SK-N-SH treated with all-trans-retinoic acid at 6 μM for 48 hours (cell line): ENCODE measurements at regions not wholly inside any gene's neighbourhood (a gene's known extent, or its start where the extent isn't known, plus 50 kb on each side); places are given as distances from the start of the nearest gene placed in this dataset.

ENCODE experiments used
- ATAC-seq: fragments of 200-7000 bp; cut with Tn5 transposase; 3 replicates; pipeline ENCODE4 v1.9.1; 2020; ENCODE audit warnings: mild to moderate bottlenecking, moderate library complexity
- ARNTL ChIP-seq: fragments of 450-650 bp; formaldehyde crosslinking; IDR thresholded peaks from 2 replicates; pipeline ENCODE4 v1.5.0; 2020; ENCODE audit warnings: low read depth, mild to moderate bottlenecking, moderate library complexity, borderline replicate concordance
- CREB5 ChIP-seq: fragments of 250-450 bp; sonication (Bioruptor Pico); IDR thresholded peaks from 2 replicates; pipeline ENCODE4 v1.5.1; 2020; ENCODE audit warnings: low read depth, mild to moderate bottlenecking, moderate library complexity
- CSDC2 ChIP-seq: fragments of 250-450 bp; sonication (Bioruptor Pico); IDR thresholded peaks from 2 replicates; pipeline ENCODE4 v1.5.0; 2020; ENCODE audit warnings: mild to moderate bottlenecking, moderate library complexity
- CSRNP3 ChIP-seq: fragments of 250-450 bp; sonication (Bioruptor Pico); IDR thresholded peaks from 2 replicates; pipeline ENCODE4 v1.5.1; 2021; ENCODE audit warnings: mild to moderate bottlenecking, moderate library complexity
- GLIS3 ChIP-seq: fragments of 250-450 bp; sonication (Bioruptor Pico); IDR thresholded peaks from 2 replicates; pipeline ENCODE4 v1.5.0; 2020; ENCODE audit warnings: mild to moderate bottlenecking, moderate library complexity
- ISL1 ChIP-seq: fragments of 250-450 bp; sonication (Bioruptor Pico); IDR thresholded peaks from 2 replicates; pipeline ENCODE4 v2.1.2; 2022; ENCODE audit warnings: mild to moderate bottlenecking, moderate library complexity
- OSR1 ChIP-seq: fragments of 250-450 bp; sonication (Bioruptor Pico); IDR thresholded peaks from 2 replicates; pipeline ENCODE4 v1.8.0; 2022; ENCODE audit warnings: moderate library complexity, mild to moderate bottlenecking, inconsistent platforms
- PPARA ChIP-seq: fragments of 250-450 bp; sonication (Bioruptor Pico); IDR thresholded peaks from 2 replicates; pipeline ENCODE4 v1.5.0; 2020; ENCODE audit warnings: mild to moderate bottlenecking, borderline replicate concordance
- RARB ChIP-seq: fragments of 250-450 bp; sonication (Bioruptor Pico); IDR thresholded peaks from 2 replicates; pipeline ENCODE4 v1.8.0; 2021; ENCODE audit warnings: mild to moderate bottlenecking, moderate library complexity
- SNAI2 ChIP-seq: fragments of 250-450 bp; sonication (Bioruptor Pico); IDR thresholded peaks from 2 replicates; pipeline ENCODE4 v1.5.0; 2020; ENCODE audit warnings: mild to moderate bottlenecking, moderate library complexity
- TCF4 ChIP-seq: fragments of 250-450 bp; sonication (Bioruptor Pico); IDR thresholded peaks from 2 replicates; pipeline ENCODE4 v1.8.0; 2021; ENCODE audit warnings: mild to moderate bottlenecking, moderate library complexity, borderline replicate concordance
- TOX ChIP-seq: fragments of 250-450 bp; sonication (Bioruptor Pico); IDR thresholded peaks from 2 replicates; pipeline ENCODE4 v1.8.0; 2021; ENCODE audit warnings: mild to moderate bottlenecking, moderate library complexity, borderline replicate concordance
- TSHZ2 ChIP-seq: fragments of 250-450 bp; sonication (Bioruptor Pico); IDR thresholded peaks from 2 replicates; pipeline ENCODE4 v1.5.0; 2020; ENCODE audit warnings: mild to moderate bottlenecking, moderate library complexity
- ZC3H10 ChIP-seq: fragments of 250-450 bp; sonication (Bioruptor Pico); IDR thresholded peaks from 2 replicates; pipeline ENCODE4 v1.5.1; 2021; ENCODE audit warnings: mild to moderate bottlenecking, moderate library complexity
- ZFP3 ChIP-seq: fragments of 250-450 bp; sonication (Bioruptor Pico); IDR thresholded peaks from 2 replicates; pipeline ENCODE4 v1.5.0; 2020; ENCODE audit warnings: mild to moderate bottlenecking, moderate library complexity
- ZFP30 ChIP-seq: fragments of 450-650 bp; formaldehyde crosslinking; IDR thresholded peaks from 2 replicates; pipeline ENCODE4 v1.5.0; 2022; ENCODE audit warnings: mild to moderate bottlenecking, moderate library complexity
- ZNF8 ChIP-seq: fragments of 450-650 bp; formaldehyde crosslinking; IDR thresholded peaks from 2 replicates; pipeline ENCODE4 v1.5.0; 2020; ENCODE audit warnings: mild to moderate bottlenecking, moderate library complexity
- TF ChIP-seq, protein P1 (sequence below): fragments of 250-450 bp; sonication (Bioruptor Pico); IDR thresholded peaks from 2 replicates; pipeline ENCODE4 v1.8.0; 2020; ENCODE audit warnings: mild to moderate bottlenecking, moderate library complexity, borderline replicate concordance
- TF ChIP-seq, protein P2 (sequence below): fragments of 250-450 bp; sonication (Bioruptor Pico); IDR thresholded peaks from 2 replicates; pipeline ENCODE4 v1.8.0; 2021; ENCODE audit warnings: low read depth, mild to moderate bottlenecking, moderate library complexity, borderline replicate concordance

DNA sequence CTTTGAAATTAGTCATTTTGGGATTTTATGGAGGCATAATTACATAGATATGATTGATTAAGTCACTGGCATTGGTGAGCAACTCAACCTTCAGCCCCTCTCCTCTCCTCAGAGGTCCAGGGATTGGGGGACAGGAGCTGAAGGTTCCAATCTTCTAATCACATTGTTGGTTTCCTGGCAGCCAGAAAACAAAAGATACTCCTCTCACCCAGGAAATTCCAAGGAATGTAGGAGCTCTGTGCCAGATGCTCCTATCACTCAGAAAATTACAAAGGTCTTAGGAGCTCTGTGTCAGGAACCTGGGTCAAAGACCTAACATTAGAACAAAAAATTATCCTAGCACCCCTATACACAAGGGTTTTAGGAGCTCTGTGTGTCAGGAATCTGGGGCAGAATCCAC lies 679.7 kb upstream of the ID4 start (continued):
- TF ChIP-seq, protein P1, sequence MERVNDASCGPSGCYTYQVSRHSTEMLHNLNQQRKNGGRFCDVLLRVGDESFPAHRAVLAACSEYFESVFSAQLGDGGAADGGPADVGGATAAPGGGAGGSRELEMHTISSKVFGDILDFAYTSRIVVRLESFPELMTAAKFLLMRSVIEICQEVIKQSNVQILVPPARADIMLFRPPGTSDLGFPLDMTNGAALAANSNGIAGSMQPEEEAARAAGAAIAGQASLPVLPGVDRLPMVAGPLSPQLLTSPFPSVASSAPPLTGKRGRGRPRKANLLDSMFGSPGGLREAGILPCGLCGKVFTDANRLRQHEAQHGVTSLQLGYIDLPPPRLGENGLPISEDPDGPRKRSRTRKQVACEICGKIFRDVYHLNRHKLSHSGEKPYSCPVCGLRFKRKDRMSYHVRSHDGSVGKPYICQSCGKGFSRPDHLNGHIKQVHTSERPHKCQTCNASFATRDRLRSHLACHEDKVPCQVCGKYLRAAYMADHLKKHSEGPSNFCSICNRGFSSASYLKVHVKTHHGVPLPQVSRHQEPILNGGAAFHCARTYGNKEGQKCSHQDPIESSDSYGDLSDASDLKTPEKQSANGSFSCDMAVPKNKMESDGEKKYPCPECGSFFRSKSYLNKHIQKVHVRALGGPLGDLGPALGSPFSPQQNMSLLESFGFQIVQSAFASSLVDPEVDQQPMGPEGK: no peak
- no peak for TF ChIP-seq CSDC2
- TF ChIP-seq, all 23 proteins: peak for 0

GRCh38 chr6:19158586-19158985 lies 678.6 kb upstream of the ID4 start:
- TF ChIP-seq, protein P2, sequence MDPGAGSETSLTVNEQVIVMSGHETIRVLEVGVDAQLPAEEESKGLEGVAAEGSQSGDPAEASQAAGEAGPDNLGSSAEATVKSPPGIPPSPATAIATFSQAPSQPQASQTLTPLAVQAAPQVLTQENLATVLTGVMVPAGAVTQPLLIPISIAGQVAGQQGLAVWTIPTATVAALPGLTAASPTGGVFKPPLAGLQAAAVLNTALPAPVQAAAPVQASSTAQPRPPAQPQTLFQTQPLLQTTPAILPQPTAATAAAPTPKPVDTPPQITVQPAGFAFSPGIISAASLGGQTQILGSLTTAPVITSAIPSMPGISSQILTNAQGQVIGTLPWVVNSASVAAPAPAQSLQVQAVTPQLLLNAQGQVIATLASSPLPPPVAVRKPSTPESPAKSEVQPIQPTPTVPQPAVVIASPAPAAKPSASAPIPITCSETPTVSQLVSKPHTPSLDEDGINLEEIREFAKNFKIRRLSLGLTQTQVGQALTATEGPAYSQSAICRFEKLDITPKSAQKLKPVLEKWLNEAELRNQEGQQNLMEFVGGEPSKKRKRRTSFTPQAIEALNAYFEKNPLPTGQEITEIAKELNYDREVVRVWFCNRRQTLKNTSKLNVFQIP (CRISPR knock-in tag): no peak
- TF ChIP-seq ISL1 (CRISPR knock-in tag) (no peak), TCF4 (CRISPR knock-in tag) (no peak), ZNF8 (no peak), RARB (no peak), ZFP3 (CRISPR knock-in tag) (no peak)
- ATAC-seq: no peak

GRCh38 chr6:19159089-19159488 lies 678.1 kb upstream of the ID4 start:
- no peak for TF ChIP-seq CSRNP3 (CRISPR knock-in tag)
- no peak for TF ChIP-seq ARNTL (CRISPR knock-in tag)
- no peak for TF ChIP-seq OSR1 (CRISPR knock-in tag)
- TF ChIP-seq ISL1 (CRISPR knock-in tag): no peak
- no peak for TF ChIP-seq PPARA (CRISPR knock-in tag)
- TF ChIP-seq RARB: no peak
- TF ChIP-seq TOX: no peak
- TF ChIP-seq, all 23 proteins: peak for 0
- no peak for ATAC-seq

DNA sequence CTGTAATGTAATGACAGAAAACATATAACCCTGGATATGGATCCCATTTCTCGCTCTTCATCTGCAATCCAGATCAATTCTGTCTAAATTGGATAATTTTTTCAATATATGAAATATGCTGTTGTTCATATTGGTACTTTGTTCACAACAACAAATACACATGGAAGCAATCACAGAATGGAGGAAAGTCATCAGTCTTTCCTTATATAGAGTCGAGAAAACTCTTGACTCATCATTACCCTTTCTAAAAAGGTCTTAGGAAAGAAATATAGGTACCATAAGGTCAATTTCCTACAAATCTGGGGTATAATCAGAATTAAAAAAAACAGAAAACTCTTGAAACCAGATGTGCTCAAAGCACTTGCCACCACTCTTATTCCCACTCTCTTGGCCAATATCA lies 677.6 kb upstream of the ID4 start:
- ATAC-seq: no peak
- TF ChIP-seq ZFP30 (CRISPR knock-in tag) (no peak), ZFP3 (CRISPR knock-in tag) (no peak), GLIS3 (CRISPR knock-in tag) (no peak), CSDC2 (no peak), CREB5 (no peak), PPARA (CRISPR knock-in tag) (no peak), TCF4 (CRISPR knock-in tag) (no peak), TOX (no peak), ZNF8 (no peak), TSHZ2 (no peak), SNAI2 (CRISPR knock-in tag) (no peak), ZC3H10 (no peak), ARNTL (CRISPR knock-in tag) (no peak), CSRNP3 (CRISPR knock-in tag) (no peak), RARB (no peak), OSR1 (CRISPR knock-in tag) (no peak)
- TF ChIP-seq, protein P2 (CRISPR knock-in tag): no peak
- TF ChIP-seq, all 23 proteins: peak for 0
